ENCODE measurements at regions not wholly inside any gene's neighbourhood (a gene's known extent, or its start where the extent isn't known, plus 50 kb on each side); places are given as distances from the start of the nearest gene placed in this dataset.
"Not testable (repeated sequence)": the region's sequence is repeated elsewhere in the genome, so short reads cannot be mapped to it uniquely, and the experiment has no call there.

DNA sequence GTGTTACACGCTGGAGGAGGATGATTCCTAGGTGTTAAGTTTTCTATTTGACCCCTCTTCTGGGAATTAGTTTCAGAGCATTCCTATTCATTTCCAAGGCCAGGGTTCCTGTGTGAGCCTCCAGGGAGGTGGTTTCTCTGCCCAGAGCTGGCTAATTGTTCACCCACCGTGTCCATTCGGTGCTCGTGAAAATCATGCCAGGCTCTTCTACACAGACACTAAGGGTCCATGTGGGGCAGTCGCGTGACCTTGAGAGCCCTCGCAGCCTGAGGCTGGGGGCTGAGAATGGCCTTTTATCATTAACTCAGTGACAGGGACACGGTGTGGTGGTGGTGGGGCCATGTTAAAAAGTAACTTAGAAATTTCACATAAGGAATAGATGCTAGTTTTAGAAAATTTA, 83.7 kb downstream of the EMX2 start:
- no peak overlapping the region for H2BK5ac ChIP-seq (ENCODE audit: low read length)
- no peak overlapping the region for H3K23ac ChIP-seq (ENCODE audit: low read depth, low read length, poor library complexity)
- H3K4ac ChIP-seq (ENCODE audit: low read length): no peak overlapping the region
- no peak overlapping the region for H3K18ac ChIP-seq (ENCODE audit: low read length)
- H4K8ac ChIP-seq (ENCODE audit: low read depth, low read length): no peak overlapping the region
- no peak overlapping the region for H2AFZ ChIP-seq (ENCODE audit: low read length)
- H2AK5ac ChIP-seq (ENCODE audit: low read depth, low read length): no peak overlapping the region
- no peak overlapping the region for H4K91ac ChIP-seq (ENCODE audit: low read depth, low read length, poor library complexity)
- WGBS, 2 donors (ENCODE audit: extremely low coverage in 2 of 2, insufficient read length in 2 of 2, insufficient replicate concordance in 1 of 2): no CpG with 5 or more reads among the region's 8 CpGs
- H3K79me1 ChIP-seq (ENCODE audit: low read depth, low read length): no peaks in the 10 kb centered on the region
- no peak overlapping the region for H3K9ac ChIP-seq (ENCODE audit: low read depth, low read length, poor library complexity)
- no peak overlapping the region for H3K4me2 ChIP-seq (ENCODE audit: insufficient read depth, low read length, poor library complexity, severe bottlenecking)
- no peak overlapping the region for H3K4me3 ChIP-seq (ENCODE audit: low read length in 2 of 2)
- no peak for DNase-seq (ENCODE audit: low spot score)
- H2BK120ac ChIP-seq (ENCODE audit: low read depth, low read length): no peak overlapping the region
- peaks cover 0 to 4% (median 0%) of the 10 kb centered on the region in 3 experiments for H3K27me3 ChIP-seq (ENCODE audit: control insufficient read depth in 3 of 3, insufficient read depth in 3 of 3, low read depth in 1 of 3, low read length in 3 of 3)
- H3K9me3 ChIP-seq (replicated peaks in 1 of 2; ENCODE audit: control insufficient read depth in 2 of 2, insufficient read depth in 1 of 2, low read depth in 1 of 2, low read length in 2 of 2): peaks cover 0 to 2% of the 10 kb centered on the region in 2 donors
- no peak overlapping the region for H2BK12ac ChIP-seq (ENCODE audit: low read length)
- H3K36me3 ChIP-seq (replicated peaks in 1 of 2; ENCODE audit: control insufficient read depth in 2 of 2, insufficient read depth in 2 of 2, low read length in 2 of 2): no peaks in the 10 kb centered on the region
- H3K4me1 ChIP-seq (ENCODE audit: control insufficient read depth in 2 of 2, insufficient read depth in 1 of 2, low read depth in 1 of 2, low read length in 2 of 2): no peaks in the 10 kb centered on the region
- no peak overlapping the region for H2BK15ac ChIP-seq (ENCODE audit: low read length)
- H3K27ac ChIP-seq (replicated peaks; ENCODE audit: low read length): no peak overlapping the region
- no peak overlapping the region for H3K14ac ChIP-seq (ENCODE audit: low read length)

DNA sequence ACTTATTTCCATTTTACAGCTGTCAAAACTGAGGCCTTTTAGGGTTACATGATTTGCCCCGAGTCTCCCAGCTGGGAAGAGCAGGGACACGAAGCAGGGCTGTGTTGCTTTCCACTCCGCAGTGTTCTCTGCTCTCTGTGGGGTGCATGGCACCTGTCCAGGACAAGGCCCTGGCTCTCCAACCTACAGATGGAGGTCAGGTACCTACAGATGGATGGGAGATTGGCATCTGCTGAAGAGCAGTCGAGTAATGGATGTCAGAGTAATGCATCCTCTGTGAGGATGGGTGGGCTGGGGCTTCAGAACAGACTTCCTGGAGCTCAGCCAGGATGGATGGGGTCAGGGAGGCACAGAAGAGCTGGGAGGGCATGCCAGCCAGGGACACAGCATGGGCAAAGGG, 85.0 kb downstream of the EMX2 start:
- Histone ChIP-seq H2AFZ (ENCODE audit: low read length) (no peak overlapping the region), H2BK15ac (ENCODE audit: low read length) (no peak overlapping the region), H3K79me1 (ENCODE audit: low read depth, low read length) (no peaks in the 10 kb centered on the region), H3K9ac (ENCODE audit: low read depth, low read length, poor library complexity) (no peak overlapping the region), H3K4me2 (ENCODE audit: insufficient read depth, low read length, poor library complexity, severe bottlenecking) (no peak overlapping the region), H3K14ac (ENCODE audit: low read length) (no peak overlapping the region), H2BK12ac (ENCODE audit: low read length) (no peak overlapping the region), H2AK5ac (ENCODE audit: low read depth, low read length) (no peak overlapping the region), H3K4me3 (ENCODE audit: low read length in 2 of 2) (no peak overlapping the region), H3K4ac (ENCODE audit: low read length) (no peak overlapping the region), H3K9me3 (replicated peaks in 1 of 2; ENCODE audit: control insufficient read depth in 2 of 2, insufficient read depth in 1 of 2, low read depth in 1 of 2, low read length in 2 of 2) (peaks cover 0 to 2% of the 10 kb centered on the region in 2 donors), H3K4me1 (ENCODE audit: control insufficient read depth in 2 of 2, insufficient read depth in 1 of 2, low read depth in 1 of 2, low read length in 2 of 2) (no peaks in the 10 kb centered on the region), H3K23ac (ENCODE audit: low read depth, low read length, poor library complexity) (no peak overlapping the region), H3K18ac (ENCODE audit: low read length) (no peak overlapping the region), H3K36me3 (replicated peaks in 1 of 2; ENCODE audit: control insufficient read depth in 2 of 2, insufficient read depth in 2 of 2, low read length in 2 of 2) (no peaks in the 10 kb centered on the region), H4K8ac (ENCODE audit: low read depth, low read length) (no peak overlapping the region), H2BK120ac (ENCODE audit: low read depth, low read length) (no peak overlapping the region), H2BK5ac (ENCODE audit: low read length) (no peak overlapping the region), H3K27me3 (ENCODE audit: control insufficient read depth in 3 of 3, insufficient read depth in 3 of 3, low read depth in 1 of 3, low read length in 3 of 3) (peaks cover 0 to 4% (median 0%) of the 10 kb centered on the region in 3 experiments), H3K27ac (replicated peaks; ENCODE audit: low read length) (no peak overlapping the region), H4K91ac (ENCODE audit: low read depth, low read length, poor library complexity) (no peak overlapping the region)
- DNase-seq (ENCODE audit: low spot score): no peak
- WGBS, 2 donors (ENCODE audit: extremely low coverage in 2 of 2, insufficient read length in 2 of 2, insufficient replicate concordance in 1 of 2): no CpG with 5 or more reads among the region's 4 CpGs

DNA sequence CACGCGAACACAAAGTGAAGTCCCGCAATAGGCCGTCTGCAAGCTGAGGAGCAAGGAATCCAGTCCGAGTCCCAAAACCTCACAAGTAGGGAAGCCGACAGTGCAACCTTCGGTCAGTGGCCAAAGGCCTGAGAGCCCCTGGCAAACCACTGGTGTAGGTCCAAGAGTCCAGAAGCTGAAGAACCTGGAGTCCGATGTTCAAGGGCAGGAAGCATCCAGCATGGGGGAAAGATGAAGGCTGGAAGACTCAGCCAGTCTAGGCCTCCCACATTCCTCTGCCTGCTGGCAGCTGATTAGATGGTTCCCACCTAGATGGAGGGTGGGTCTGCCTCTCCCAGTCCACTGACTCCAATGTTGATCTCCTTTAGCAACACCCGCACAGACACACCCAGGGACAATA, 87.2 kb downstream of the EMX2 start:
- not testable (repeated sequence) for H3K4me3 ChIP-seq (ENCODE audit: low read length in 2 of 2); H2BK5ac ChIP-seq (ENCODE audit: low read length); H3K27me3 ChIP-seq (ENCODE audit: control insufficient read depth in 3 of 3, insufficient read depth in 3 of 3, low read depth in 1 of 3, low read length in 3 of 3); H3K27ac ChIP-seq (replicated peaks; ENCODE audit: low read length); H4K91ac ChIP-seq (ENCODE audit: low read depth, low read length, poor library complexity); H2BK15ac ChIP-seq (ENCODE audit: low read length); H3K9me3 ChIP-seq (replicated peaks in 1 of 2; ENCODE audit: control insufficient read depth in 2 of 2, insufficient read depth in 1 of 2, low read depth in 1 of 2, low read length in 2 of 2); H2BK120ac ChIP-seq (ENCODE audit: low read depth, low read length); H2AFZ ChIP-seq (ENCODE audit: low read length); H3K4me1 ChIP-seq (ENCODE audit: control insufficient read depth in 2 of 2, insufficient read depth in 1 of 2, low read depth in 1 of 2, low read length in 2 of 2); H3K4ac ChIP-seq (ENCODE audit: low read length); H4K8ac ChIP-seq (ENCODE audit: low read depth, low read length); H3K79me1 ChIP-seq (ENCODE audit: low read depth, low read length); H3K36me3 ChIP-seq (replicated peaks in 1 of 2; ENCODE audit: control insufficient read depth in 2 of 2, insufficient read depth in 2 of 2, low read length in 2 of 2); H3K9ac ChIP-seq (ENCODE audit: low read depth, low read length, poor library complexity); H3K23ac ChIP-seq (ENCODE audit: low read depth, low read length, poor library complexity); H2BK12ac ChIP-seq (ENCODE audit: low read length); H2AK5ac ChIP-seq (ENCODE audit: low read depth, low read length); H3K4me2 ChIP-seq (ENCODE audit: insufficient read depth, low read length, poor library complexity, severe bottlenecking); DNase-seq (ENCODE audit: low spot score); H3K14ac ChIP-seq (ENCODE audit: low read length)
- WGBS, 2 donors (ENCODE audit: extremely low coverage in 2 of 2, insufficient read length in 2 of 2, insufficient replicate concordance in 1 of 2): no CpG with 5 or more reads among the region's 9 CpGs
- H3K18ac ChIP-seq (ENCODE audit: low read length): peak overlapping the region; percentile 15

DNA sequence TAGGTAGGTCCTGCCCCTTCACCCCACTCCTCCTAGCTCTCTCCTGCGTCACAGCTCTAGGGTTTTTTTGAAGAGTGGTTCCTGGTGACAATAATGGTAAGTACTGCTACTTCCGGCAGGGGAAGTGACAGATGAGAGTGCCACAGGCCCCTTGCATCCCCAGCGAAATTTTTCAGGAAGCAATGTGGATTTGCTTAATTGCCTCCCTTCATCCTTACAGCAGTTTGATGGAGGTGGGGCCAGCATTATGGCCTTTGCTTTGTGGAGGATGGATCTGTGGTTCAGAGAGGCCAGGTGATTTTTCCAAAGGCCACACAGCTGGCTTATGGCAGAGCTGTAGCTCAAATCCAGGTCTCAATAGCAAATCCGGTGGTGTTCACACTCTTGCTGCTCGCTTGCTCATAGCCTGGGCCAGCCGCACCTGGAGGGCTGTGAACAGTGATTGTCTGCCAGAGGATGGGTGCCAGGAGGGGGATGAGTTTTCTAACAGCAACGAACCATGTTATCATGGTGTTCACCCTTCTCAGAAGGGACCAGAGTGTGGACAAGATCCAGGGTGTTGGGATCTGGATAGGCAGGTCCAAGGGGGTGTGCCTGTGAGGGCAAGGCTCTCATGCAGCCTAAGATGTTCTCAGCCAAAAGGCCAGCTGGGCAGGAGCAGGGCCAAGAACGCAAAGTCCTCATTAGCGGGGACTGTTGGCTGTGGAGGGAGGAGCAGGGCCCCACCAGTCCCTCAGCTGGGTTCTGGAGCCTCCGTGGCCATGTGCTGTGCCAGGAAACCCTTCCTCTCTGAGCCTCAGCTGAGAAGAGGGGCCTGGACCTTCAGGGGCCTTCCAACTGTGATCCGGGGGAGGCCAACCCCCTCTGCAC, 89.0 kb downstream of the EMX2 start:
- H3K4ac ChIP-seq (ENCODE audit: low read length): no peak overlapping the region
- no peak overlapping the region for H3K14ac ChIP-seq (ENCODE audit: low read length)

More for the DNA sequence above, 89.0 kb downstream of the EMX2 start:
- no peak overlapping the region for H3K9ac ChIP-seq (ENCODE audit: low read depth, low read length, poor library complexity)
- H3K18ac ChIP-seq (ENCODE audit: low read length): peak overlapping the region; percentile 11
- H3K23ac ChIP-seq (ENCODE audit: low read depth, low read length, poor library complexity): no peak overlapping the region
- H3K4me2 ChIP-seq (ENCODE audit: insufficient read depth, low read length, poor library complexity, severe bottlenecking): no peak overlapping the region
- no peak for DNase-seq (ENCODE audit: low spot score)
- no peaks in the 10 kb centered on the region for H3K36me3 ChIP-seq (replicated peaks in 1 of 2; ENCODE audit: control insufficient read depth in 2 of 2, insufficient read depth in 2 of 2, low read length in 2 of 2)
- no peak overlapping the region for H4K91ac ChIP-seq (ENCODE audit: low read depth, low read length, poor library complexity)
- peaks cover 0 to 4% (median 0%) of the 10 kb centered on the region in 3 experiments for H3K27me3 ChIP-seq (ENCODE audit: control insufficient read depth in 3 of 3, insufficient read depth in 3 of 3, low read depth in 1 of 3, low read length in 3 of 3)
- no peak overlapping the region for H3K27ac ChIP-seq (replicated peaks; ENCODE audit: low read length)
- WGBS, 2 donors (ENCODE audit: extremely low coverage in 2 of 2, insufficient read length in 2 of 2, insufficient replicate concordance in 1 of 2): no CpG with 5 or more reads among the region's 11 CpGs
- H4K8ac ChIP-seq (ENCODE audit: low read depth, low read length): no peak overlapping the region
- H3K4me3 ChIP-seq (ENCODE audit: low read length in 2 of 2): peak overlapping the region in 1 of 2 donors; percentile 43
- H2BK120ac ChIP-seq (ENCODE audit: low read depth, low read length): no peak overlapping the region
- H2AK5ac ChIP-seq (ENCODE audit: low read depth, low read length): no peak overlapping the region
- no peaks in the 10 kb centered on the region for H3K4me1 ChIP-seq (ENCODE audit: control insufficient read depth in 2 of 2, insufficient read depth in 1 of 2, low read depth in 1 of 2, low read length in 2 of 2)
- H3K9me3 ChIP-seq (replicated peaks in 1 of 2; ENCODE audit: control insufficient read depth in 2 of 2, insufficient read depth in 1 of 2, low read depth in 1 of 2, low read length in 2 of 2): no peaks in the 10 kb centered on the region
- H2BK5ac ChIP-seq (ENCODE audit: low read length): no peak overlapping the region
- H2AFZ ChIP-seq (ENCODE audit: low read length): no peak overlapping the region
- H3K79me1 ChIP-seq (ENCODE audit: low read depth, low read length): no peaks in the 10 kb centered on the region
- H2BK15ac ChIP-seq (ENCODE audit: low read length): no peak overlapping the region
- H2BK12ac ChIP-seq (ENCODE audit: low read length): no peak overlapping the region
